ENCODE measurements at regions not wholly inside any gene's neighbourhood (a gene's known extent, or its start where the extent isn't known, plus 50 kb on each side); places are given as distances from the start of the nearest gene placed in this dataset.

DNA sequence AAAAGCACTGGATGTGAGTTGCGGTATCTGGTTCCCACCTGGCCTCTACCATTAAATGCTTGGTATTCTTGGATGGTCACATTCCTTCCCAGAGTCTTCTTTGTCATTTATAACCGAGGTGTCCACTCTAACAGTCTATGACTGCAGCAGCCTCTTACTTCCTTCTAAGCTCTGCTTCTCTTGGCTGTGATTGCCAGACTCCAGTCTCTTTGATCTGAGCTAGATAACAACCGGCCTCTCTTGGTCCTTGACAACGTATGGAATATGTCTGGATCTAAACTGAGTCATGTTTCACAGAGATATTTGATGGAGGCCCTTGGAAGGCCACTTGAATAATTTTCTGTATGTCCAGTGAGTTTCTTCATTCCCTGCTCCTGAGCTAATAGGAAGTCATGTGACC lies 141.6 kb upstream of the TENM4 start (continued):
- TF ChIP-seq JUN (IDR thresholded peaks at IDR 0.05; ENCODE audit: low read depth, low read length) (no peak), GABPA (IDR thresholded peaks at IDR 0.05; ENCODE audit: borderline replicate concordance, insufficient read depth, low read length) (no peak), JUND (IDR thresholded peaks at IDR 0.05; ENCODE audit: low read length) (no peak)

All from H1 (cell line).